ENCODE measurements at regions not wholly inside any gene's neighbourhood (a gene's known extent, or its start where the extent isn't known, plus 50 kb on each side); places are given as distances from the start of the nearest gene placed in this dataset.

DNA sequence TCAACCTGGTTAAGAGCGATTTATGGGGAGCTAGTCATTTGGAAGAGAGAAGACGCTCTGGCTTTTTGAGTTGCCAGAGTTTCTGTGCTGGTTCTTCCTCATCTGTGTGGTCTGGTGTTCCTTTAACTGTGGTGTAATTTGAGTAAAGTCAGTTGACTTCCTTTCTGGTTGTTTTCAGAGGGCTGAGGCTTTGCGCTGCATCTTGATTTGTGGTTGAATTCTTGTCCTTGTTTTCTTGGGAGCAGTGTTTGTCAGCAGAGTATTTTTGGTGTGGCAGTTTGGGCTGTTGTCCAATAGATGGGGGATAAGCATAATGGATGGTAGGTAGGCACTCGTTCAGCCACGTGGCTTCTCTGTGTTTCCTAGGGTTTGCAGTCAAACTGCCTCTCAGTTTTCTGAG, 2143.2 kb upstream of the TENM3 start:
- peak overlapping the region; percentile 38 for H3K27ac Mint-ChIP-seq (ENCODE audit: unreplicated experiment)
- peak overlapping the region; percentile 13 for H3K4me3 Mint-ChIP-seq (ENCODE audit: unreplicated experiment)
- H3K27me3 Mint-ChIP-seq (ENCODE audit: unreplicated experiment), result peaks cover 2% of the 10 kb centered on the region
- TF ChIP-seq, protein P1, sequence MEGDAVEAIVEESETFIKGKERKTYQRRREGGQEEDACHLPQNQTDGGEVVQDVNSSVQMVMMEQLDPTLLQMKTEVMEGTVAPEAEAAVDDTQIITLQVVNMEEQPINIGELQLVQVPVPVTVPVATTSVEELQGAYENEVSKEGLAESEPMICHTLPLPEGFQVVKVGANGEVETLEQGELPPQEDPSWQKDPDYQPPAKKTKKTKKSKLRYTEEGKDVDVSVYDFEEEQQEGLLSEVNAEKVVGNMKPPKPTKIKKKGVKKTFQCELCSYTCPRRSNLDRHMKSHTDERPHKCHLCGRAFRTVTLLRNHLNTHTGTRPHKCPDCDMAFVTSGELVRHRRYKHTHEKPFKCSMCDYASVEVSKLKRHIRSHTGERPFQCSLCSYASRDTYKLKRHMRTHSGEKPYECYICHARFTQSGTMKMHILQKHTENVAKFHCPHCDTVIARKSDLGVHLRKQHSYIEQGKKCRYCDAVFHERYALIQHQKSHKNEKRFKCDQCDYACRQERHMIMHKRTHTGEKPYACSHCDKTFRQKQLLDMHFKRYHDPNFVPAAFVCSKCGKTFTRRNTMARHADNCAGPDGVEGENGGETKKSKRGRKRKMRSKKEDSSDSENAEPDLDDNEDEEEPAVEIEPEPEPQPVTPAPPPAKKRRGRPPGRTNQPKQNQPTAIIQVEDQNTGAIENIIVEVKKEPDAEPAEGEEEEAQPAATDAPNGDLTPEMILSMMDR (IDR thresholded peaks at IDR 0.05; ENCODE audit: unreplicated experiment), result no peak
- no peaks in the 10 kb centered on the region for H3K9me3 Mint-ChIP-seq (ENCODE audit: unreplicated experiment)
- H3K36me3 Mint-ChIP-seq (ENCODE audit: low read depth, unreplicated experiment), result peaks cover 3% of the 10 kb centered on the region
- DNase-seq (ENCODE audit: low spot score), result no peak
- peaks cover 12% of the 10 kb centered on the region for H3K4me1 Mint-ChIP-seq (ENCODE audit: unreplicated experiment)

DNA sequence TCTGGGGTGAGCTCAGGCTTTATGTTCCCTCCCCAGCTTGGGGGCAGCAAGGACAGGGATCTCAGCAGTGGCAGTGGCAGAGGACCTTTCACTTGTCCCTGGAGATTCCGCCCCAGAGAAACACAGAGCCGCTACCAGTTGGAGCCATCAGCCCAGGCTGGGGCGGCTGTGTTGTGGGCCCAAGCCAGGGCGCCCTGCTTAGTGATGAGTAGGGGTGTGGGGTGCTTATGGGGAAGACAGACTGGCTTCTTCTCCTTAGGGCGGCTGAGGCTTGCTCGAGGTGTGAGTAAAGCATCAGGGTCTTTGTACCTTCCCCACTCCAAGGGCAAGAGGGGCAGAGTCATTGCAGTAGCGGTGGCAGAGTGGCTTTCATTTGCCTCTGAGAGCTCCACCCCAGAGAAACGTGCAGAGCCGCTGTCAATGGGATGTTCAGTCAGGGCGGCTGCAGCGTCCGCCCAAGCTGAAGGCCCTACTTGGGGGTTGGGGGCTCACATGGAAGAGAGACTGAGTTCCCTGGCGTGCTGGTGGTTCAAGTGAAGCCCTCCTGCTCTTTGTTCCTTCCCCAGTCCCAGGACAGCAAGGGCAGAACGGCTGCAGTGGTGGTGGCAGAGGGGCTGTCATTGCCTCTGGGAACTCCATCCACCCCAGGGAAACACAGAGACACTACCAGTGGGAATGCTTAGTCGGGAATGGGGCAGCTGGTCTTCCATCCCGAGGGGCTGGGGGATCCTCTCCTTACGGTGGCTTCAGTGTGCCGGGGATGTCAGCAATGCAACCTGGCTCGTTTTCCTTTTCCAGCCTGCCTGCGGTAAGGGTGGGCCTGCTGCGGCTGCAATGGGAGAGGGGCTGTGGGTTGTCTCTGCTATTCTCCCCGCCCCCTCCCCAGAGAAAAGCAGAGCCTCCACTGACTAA, 2142.5 kb upstream of the TENM3 start:
- Mint-ChIP-seq H3K27me3 (ENCODE audit: unreplicated experiment) (no peaks in the 10 kb centered on the region), H3K27ac (ENCODE audit: unreplicated experiment) (no peak overlapping the region), H3K9me3 (ENCODE audit: unreplicated experiment) (no peaks in the 10 kb centered on the region), H3K36me3 (ENCODE audit: low read depth, unreplicated experiment) (peaks cover 3% of the 10 kb centered on the region), H3K4me3 (ENCODE audit: unreplicated experiment) (no peak overlapping the region), H3K4me1 (ENCODE audit: unreplicated experiment) (peaks cover 12% of the 10 kb centered on the region)
- TF ChIP-seq, protein P1 (IDR thresholded peaks at IDR 0.05; ENCODE audit: unreplicated experiment), result no peak
- no peak for DNase-seq (ENCODE audit: low spot score)

DNA sequence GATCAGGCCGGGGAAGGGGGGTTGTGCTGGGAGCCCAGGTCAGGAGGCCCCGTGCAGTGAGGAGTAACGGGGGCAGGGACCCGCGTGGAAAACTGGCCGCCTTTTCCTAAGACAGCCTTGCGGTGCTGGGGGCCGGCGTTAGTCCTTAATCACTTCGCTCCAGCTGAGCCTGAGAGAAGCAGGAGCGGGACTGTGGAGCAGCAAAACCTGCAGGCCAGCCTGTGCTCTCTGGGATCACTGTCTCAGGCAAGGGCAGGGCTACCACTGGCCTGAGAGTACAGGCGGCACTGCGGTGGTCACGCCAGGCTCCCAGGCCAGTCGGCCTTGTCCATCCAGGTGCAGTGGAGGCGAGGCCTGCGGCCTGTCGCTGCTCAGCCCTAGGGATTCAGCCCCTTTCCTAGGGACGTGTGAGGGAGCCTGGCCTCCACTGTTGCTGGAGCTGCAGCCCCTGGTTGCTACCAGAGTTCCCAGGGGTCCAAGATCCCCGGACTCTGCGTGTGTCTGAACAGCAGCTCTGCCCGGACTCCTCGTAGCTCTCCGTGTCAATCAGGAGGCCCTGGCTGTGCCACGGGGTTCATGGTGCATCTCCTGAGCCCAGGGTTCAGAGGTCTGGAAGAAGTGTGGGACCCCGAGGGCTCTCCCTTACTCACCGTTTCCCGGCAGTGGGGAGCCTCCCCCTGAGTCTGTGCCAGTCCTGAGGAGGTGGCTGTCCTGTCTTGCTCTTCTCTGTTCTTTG, 2141.7 kb upstream of the TENM3 start:
- TF ChIP-seq, protein P1 (IDR thresholded peaks at IDR 0.05; ENCODE audit: unreplicated experiment), result no peak
- Mint-ChIP-seq H3K36me3 (ENCODE audit: low read depth, unreplicated experiment) (peaks cover 3% of the 10 kb centered on the region), H3K27me3 (ENCODE audit: unreplicated experiment) (no peaks in the 10 kb centered on the region), H3K9me3 (ENCODE audit: unreplicated experiment) (no peaks in the 10 kb centered on the region), H3K4me1 (ENCODE audit: unreplicated experiment) (peaks cover 12% of the 10 kb centered on the region), H3K4me3 (ENCODE audit: unreplicated experiment) (no peak overlapping the region), H3K27ac (ENCODE audit: unreplicated experiment) (no peak overlapping the region)
- DNase-seq (ENCODE audit: low spot score), result no peak

DNA sequence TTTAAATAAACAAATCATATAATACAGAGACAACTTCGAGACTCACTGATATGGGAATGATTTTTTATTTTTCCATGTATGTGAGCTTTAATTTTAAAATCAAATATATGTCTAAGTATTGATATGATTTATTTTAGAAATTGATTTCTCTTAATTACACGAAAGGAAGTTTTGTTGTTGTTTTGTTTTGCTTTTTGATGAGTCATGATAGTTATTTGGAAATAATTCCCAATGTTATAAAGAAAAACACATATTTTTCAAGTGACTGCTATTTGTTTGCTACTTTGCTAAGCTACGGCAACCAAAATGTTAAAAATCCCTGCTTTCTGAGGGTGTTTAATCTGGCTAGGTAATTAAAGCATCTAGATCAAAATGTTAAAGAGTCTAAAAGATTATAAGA, 2139.4 kb upstream of the TENM3 start:
- H3K27me3 Mint-ChIP-seq (ENCODE audit: unreplicated experiment), result no peaks in the 10 kb centered on the region
- H3K9me3 Mint-ChIP-seq (ENCODE audit: unreplicated experiment), result no peaks in the 10 kb centered on the region
- H3K4me3 Mint-ChIP-seq (ENCODE audit: unreplicated experiment), result no peak overlapping the region
- peaks cover 3% of the 10 kb centered on the region for H3K36me3 Mint-ChIP-seq (ENCODE audit: low read depth, unreplicated experiment)
- TF ChIP-seq, protein P1 (IDR thresholded peaks at IDR 0.05; ENCODE audit: unreplicated experiment), result no peak
- no peak for DNase-seq (ENCODE audit: low spot score)
- peaks cover 9% of the 10 kb centered on the region for H3K4me1 Mint-ChIP-seq (ENCODE audit: unreplicated experiment)
- no peak overlapping the region for H3K27ac Mint-ChIP-seq (ENCODE audit: unreplicated experiment)

DNA sequence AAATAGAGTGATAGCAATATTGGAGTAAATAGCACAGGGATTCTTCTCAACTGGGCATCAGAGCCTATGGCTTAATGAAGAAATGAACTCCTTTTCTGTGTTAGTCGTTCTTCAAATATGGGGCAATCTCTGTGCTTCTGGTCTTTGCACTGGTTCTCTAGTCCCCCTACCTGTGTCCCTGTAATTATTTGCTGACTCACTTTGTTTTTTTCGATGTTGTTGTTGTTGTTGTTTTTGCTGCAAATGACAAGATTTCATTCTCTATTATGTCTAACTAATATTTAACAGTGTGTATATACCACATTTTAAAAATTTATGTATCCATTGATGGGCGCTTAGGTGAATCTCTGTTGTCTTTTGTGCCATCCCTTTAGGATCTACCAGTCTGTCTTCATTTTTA, 2137.8 kb upstream of the TENM3 start:
- TF ChIP-seq, protein P1 (IDR thresholded peaks at IDR 0.05; ENCODE audit: unreplicated experiment), result no peak
- DNase-seq (ENCODE audit: low spot score), result no peak
- no peaks in the 10 kb centered on the region for H3K9me3 Mint-ChIP-seq (ENCODE audit: unreplicated experiment)
- H3K27ac Mint-ChIP-seq (ENCODE audit: unreplicated experiment), result no peak overlapping the region
- H3K27me3 Mint-ChIP-seq (ENCODE audit: unreplicated experiment), result no peaks in the 10 kb centered on the region
- H3K4me3 Mint-ChIP-seq (ENCODE audit: unreplicated experiment), result no peak overlapping the region
- no peaks in the 10 kb centered on the region for H3K4me1 Mint-ChIP-seq (ENCODE audit: unreplicated experiment)
- peaks cover 3% of the 10 kb centered on the region for H3K36me3 Mint-ChIP-seq (ENCODE audit: low read depth, unreplicated experiment)

Data from endothelial cell (in vitro differentiated cells).